ENCODE measurements at regions not wholly inside any gene's neighbourhood (a gene's known extent, or its start where the extent isn't known, plus 50 kb on each side); places are given as distances from the start of the nearest gene placed in this dataset.

DNA sequence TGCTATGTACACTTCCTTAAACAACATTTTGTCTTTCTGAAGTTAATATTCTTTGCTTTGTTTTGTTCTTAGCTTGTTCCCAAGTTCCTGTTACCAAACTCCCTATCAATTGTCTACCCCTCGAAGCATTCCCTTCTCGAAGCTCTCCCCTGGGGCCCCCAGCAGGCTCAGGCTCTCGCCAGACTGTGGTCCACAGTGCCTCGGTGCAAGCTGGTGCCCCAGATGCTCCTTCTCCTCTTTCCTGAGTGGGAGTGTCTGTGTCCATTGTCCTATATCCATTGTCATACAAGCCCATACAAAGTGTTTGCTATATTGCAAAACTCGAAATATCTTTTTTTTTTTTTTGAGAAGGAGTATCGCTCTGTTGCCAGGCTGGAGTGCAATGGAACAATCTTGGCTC is 51.7 kb upstream of the RTL6 start:
- DNase-seq = no peak

DNA sequence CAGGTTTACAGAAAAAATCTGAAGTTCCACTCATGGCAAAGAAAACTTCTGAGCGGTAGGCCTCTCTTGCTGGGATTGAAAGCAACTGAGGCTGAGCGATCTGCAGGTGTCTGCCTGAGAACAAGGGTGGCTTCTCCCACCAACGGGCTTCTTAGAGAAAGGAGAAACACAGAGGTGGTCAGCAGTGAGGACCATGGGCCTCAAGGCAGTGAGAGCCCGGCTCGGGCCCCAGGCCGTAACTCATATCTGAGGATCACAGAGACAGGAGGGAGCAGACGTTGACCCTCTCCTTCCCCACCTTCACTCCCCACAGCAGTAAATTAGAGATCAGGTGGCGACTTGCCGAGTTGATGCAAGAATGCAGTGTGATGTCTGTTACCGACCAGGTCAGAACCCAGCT is 50.9 kb upstream of the RTL6 start:
- no peak for DNase-seq
